ENCODE measurements at regions not wholly inside any gene's neighbourhood (a gene's known extent, or its start where the extent isn't known, plus 50 kb on each side); places are given as distances from the start of the nearest gene placed in this dataset.

GRCh38 chr7:85730012-85730411, 543.2 kb upstream of the SEMA3D start:
- Mint-ChIP-seq H3K27me3 (ENCODE audit: low read depth) (no peaks in the 10 kb centered on the region), H3K36me3 (ENCODE audit: low read depth) (peaks cover 2% of the 10 kb centered on the region), H3K9me3 (ENCODE audit: low read depth) (peaks cover 16% of the 10 kb centered on the region), H3K4me3 (ENCODE audit: unreplicated experiment) (no peak overlapping the region), H3K27ac (ENCODE audit: unreplicated experiment) (no peak overlapping the region), H3K4me1 (ENCODE audit: low read depth) (peaks cover 12% of the 10 kb centered on the region)
- no peak for TF ChIP-seq CTCF (IDR thresholded peaks at IDR 0.05)
- no peak for DNase-seq (ENCODE audit: low spot score)

- DNase-seq (ENCODE audit: low spot score) = no peak
- peaks cover 7% of the 10 kb centered on the region for H3K9me3 Mint-ChIP-seq (ENCODE audit: low read depth)
- H3K4me3 Mint-ChIP-seq (ENCODE audit: unreplicated experiment) = no peak overlapping the region
- H3K27ac Mint-ChIP-seq (ENCODE audit: unreplicated experiment) = no peak overlapping the region
- no peak for TF ChIP-seq CTCF (IDR thresholded peaks at IDR 0.05)
- no peaks in the 10 kb centered on the region for H3K27me3 Mint-ChIP-seq (ENCODE audit: low read depth)
- peaks cover 2% of the 10 kb centered on the region for H3K36me3 Mint-ChIP-seq (ENCODE audit: low read depth)
- H3K4me1 Mint-ChIP-seq (ENCODE audit: low read depth) = peaks cover 6% of the 10 kb centered on the region
Measured at GRCh38 chr7:85725026-85725425, 538.2 kb upstream of the SEMA3D start.

- no peak overlapping the region for H3K27ac Mint-ChIP-seq (ENCODE audit: unreplicated experiment)
- H3K27me3 Mint-ChIP-seq (ENCODE audit: low read depth) = no peaks in the 10 kb centered on the region
- DNase-seq (ENCODE audit: low spot score) = no peak
- TF ChIP-seq CTCF (IDR thresholded peaks at IDR 0.05) = no peak
- H3K4me3 Mint-ChIP-seq (ENCODE audit: unreplicated experiment) = no peak overlapping the region
- H3K9me3 Mint-ChIP-seq (ENCODE audit: low read depth) = no peaks in the 10 kb centered on the region
- H3K36me3 Mint-ChIP-seq (ENCODE audit: low read depth) = no peaks in the 10 kb centered on the region
- peaks cover 8% of the 10 kb centered on the region for H3K4me1 Mint-ChIP-seq (ENCODE audit: low read depth)
Measured at GRCh38 chr7:85719981-85720953, 533.4 kb upstream of the SEMA3D start.

- no peak for TF ChIP-seq CTCF (IDR thresholded peaks at IDR 0.05)
- peaks cover 8% of the 10 kb centered on the region for H3K4me1 Mint-ChIP-seq (ENCODE audit: low read depth)
- H3K4me3 Mint-ChIP-seq (ENCODE audit: unreplicated experiment) = no peak overlapping the region
- no peak for DNase-seq (ENCODE audit: low spot score)
- H3K9me3 Mint-ChIP-seq (ENCODE audit: low read depth) = no peaks in the 10 kb centered on the region
- no peaks in the 10 kb centered on the region for H3K36me3 Mint-ChIP-seq (ENCODE audit: low read depth)
- no peak overlapping the region for H3K27ac Mint-ChIP-seq (ENCODE audit: unreplicated experiment)
- H3K27me3 Mint-ChIP-seq (ENCODE audit: low read depth) = no peaks in the 10 kb centered on the region
Measured at GRCh38 chr7:85716353-85716752, 529.5 kb upstream of the SEMA3D start.

GRCh38 chr7:85714951-85715350, 528.1 kb upstream of the SEMA3D start:
- Mint-ChIP-seq H3K9me3 (ENCODE audit: low read depth) (no peaks in the 10 kb centered on the region), H3K27ac (ENCODE audit: unreplicated experiment) (no peak overlapping the region), H3K36me3 (ENCODE audit: low read depth) (no peaks in the 10 kb centered on the region), H3K4me1 (ENCODE audit: low read depth) (peaks cover 2% of the 10 kb centered on the region), H3K4me3 (ENCODE audit: unreplicated experiment) (no peak overlapping the region), H3K27me3 (ENCODE audit: low read depth) (no peaks in the 10 kb centered on the region)
- DNase-seq (ENCODE audit: low spot score) = no peak
- no peak for TF ChIP-seq CTCF (IDR thresholded peaks at IDR 0.05)
